Mesendoderm (in vitro differentiated cells): ENCODE measurements at regions not wholly inside any gene's neighbourhood (a gene's known extent, or its start where the extent isn't known, plus 50 kb on each side); places are given as distances from the start of the nearest gene placed in this dataset.
"Not testable (repeated sequence)": the region's sequence is repeated elsewhere in the genome, so short reads cannot be mapped to it uniquely, and the experiment has no call there.

ENCODE experiments used
- DNase-seq: peaks from one replicate; pipeline ENCODE4 v3.0.0; 2013
- H2AK5ac ChIP-seq: 2 replicates; pipeline ENCODE4 v1.6.1; 2013; ENCODE audit warnings: low read length, inconsistent platforms
- H2BK120ac ChIP-seq: 2 replicates; pipeline ENCODE4 v1.6.1; 2013; ENCODE audit warnings: low read depth, mild to moderate bottlenecking, low read length, moderate library complexity, mixed read lengths
- H2BK15ac ChIP-seq: replicated peaks from 2 replicates; pipeline ENCODE4 v1.6.1; 2013; ENCODE audit warnings: low read depth, mild to moderate bottlenecking, moderate library complexity
- H2BK5ac ChIP-seq: 2 replicates; pipeline ENCODE4 v1.6.1; 2013; ENCODE audit warnings: low read length, inconsistent platforms
- H3K18ac ChIP-seq: 2 replicates; pipeline ENCODE4 v1.6.1; 2013; ENCODE audit warnings: mild to moderate bottlenecking, low read length, mixed read lengths
- H3K23ac ChIP-seq: one replicate; pipeline ENCODE4 v1.6.1; 2013; ENCODE audit warnings: low read length
- H3K27ac ChIP-seq: 2 replicates; pipeline ENCODE4 v1.5.1; 2013; ENCODE audit warnings: low read depth, mild to moderate bottlenecking, inconsistent platforms, low read length, moderate library complexity
- H3K27me3 ChIP-seq: 2 replicates; pipeline ENCODE4 v1.6.1; 2013; ENCODE audit warnings: low read length, control low read depth, mild to moderate bottlenecking, inconsistent platforms; ENCODE audit not compliant: insufficient read depth, poor library complexity
- H3K36me3 ChIP-seq: 2 replicates; pipeline ENCODE4 v1.6.1; 2013; ENCODE audit warnings: low read length, inconsistent platforms; ENCODE audit not compliant: control insufficient read depth, insufficient read depth
- H3K4ac ChIP-seq: one replicate; pipeline ENCODE4 v1.6.1; 2013; ENCODE audit warnings: low read depth, mild to moderate bottlenecking, low read length, moderate library complexity
- H3K4me1 ChIP-seq: 2 replicates; pipeline ENCODE4 v1.6.1; 2013; ENCODE audit warnings: low read depth, low read length, inconsistent platforms; ENCODE audit not compliant: control insufficient read depth
- H3K4me2 ChIP-seq: 2 replicates; pipeline ENCODE4 v1.6.1; 2013; ENCODE audit warnings: low read length
- H3K4me3 ChIP-seq: 2 replicates; pipeline ENCODE4 v1.5.1; 2013; ENCODE audit warnings: mild to moderate bottlenecking, low read length
- H3K56ac ChIP-seq: one replicate; pipeline ENCODE4 v1.6.1; 2013; ENCODE audit warnings: low read length
- H3K79me1 ChIP-seq: 2 replicates; pipeline ENCODE4 v1.6.1; 2013; ENCODE audit warnings: low read length, inconsistent platforms
- H3K79me2 ChIP-seq: 2 replicates; pipeline ENCODE4 v1.6.1; 2013; ENCODE audit warnings: mild to moderate bottlenecking, low read length; ENCODE audit not compliant: control insufficient read depth, insufficient read depth
- H3K9ac ChIP-seq: 2 replicates; pipeline ENCODE4 v1.6.1; 2013; ENCODE audit warnings: low read length, inconsistent platforms
- H4K5ac ChIP-seq: one replicate; pipeline ENCODE4 v1.6.1; 2013; ENCODE audit warnings: low read length
- H4K8ac ChIP-seq: one replicate; pipeline ENCODE4 v1.6.1; 2013; ENCODE audit warnings: low read depth, mild to moderate bottlenecking, control low read depth, low read length, moderate library complexity
- WGBS: extraction: QIAGEN DNeasy Blood & Tissue Kit; methylation state at CpG from one replicate; pipeline ENCODE4 v1.1.7; 2013; ENCODE audit warnings: low lambda C conversion rate, missing lambda C conversion rate; ENCODE audit not compliant: insufficient coverage; ENCODE audit errors: extremely low coverage; 5-methylcytosine and 5-hydroxymethylcytosine counted together

GRCh38 chr5:110834933-110835332, 96.1 kb downstream of the SLC25A46 start:
- H3K4me1 ChIP-seq, H2BK120ac ChIP-seq, H4K8ac ChIP-seq, DNase-seq, H3K23ac ChIP-seq, H3K4me2 ChIP-seq, H2BK5ac ChIP-seq, H3K36me3 ChIP-seq, H3K56ac ChIP-seq, H3K27me3 ChIP-seq, H2AK5ac ChIP-seq, H3K4ac ChIP-seq, H3K18ac ChIP-seq, H2BK15ac ChIP-seq, H3K79me2 ChIP-seq, H3K4me3 ChIP-seq, H4K5ac ChIP-seq, H3K27ac ChIP-seq, H3K79me1 ChIP-seq, H3K9ac ChIP-seq: not testable (repeated sequence)
- no CpG with 5 or more reads among the region's 4 CpGs for WGBS

- H2BK15ac ChIP-seq: no peak overlapping the region
- H3K56ac ChIP-seq: no peak overlapping the region
- H3K23ac ChIP-seq: no peak overlapping the region
- H2BK5ac ChIP-seq: no peak overlapping the region
- H3K4me1 ChIP-seq: no peaks in the 10 kb centered on the region
- DNase-seq: no peak
- no peaks in the 10 kb centered on the region for H3K79me2 ChIP-seq
- no peak overlapping the region for H3K4me3 ChIP-seq
- no peak overlapping the region for H3K4me2 ChIP-seq
- H3K27ac ChIP-seq: no peak overlapping the region
- no peaks in the 10 kb centered on the region for H3K79me1 ChIP-seq
- H4K8ac ChIP-seq: no peak overlapping the region
- H3K18ac ChIP-seq: no peak overlapping the region
- no CpG with 5 or more reads among the region's 1 CpG for WGBS
- H3K9ac ChIP-seq: no peak overlapping the region
- H4K5ac ChIP-seq: no peak overlapping the region
- H2BK120ac ChIP-seq: no peak overlapping the region
- H3K4ac ChIP-seq: no peak overlapping the region
- no peaks in the 10 kb centered on the region for H3K27me3 ChIP-seq
- no peaks in the 10 kb centered on the region for H3K36me3 ChIP-seq
- H2AK5ac ChIP-seq: no peak overlapping the region
These were observed 98.0 kb downstream of the SLC25A46 start for GRCh38 chr5:110836851-110837250.

GRCh38 chr5:110838357-110838756, 99.5 kb downstream of the SLC25A46 start:
- H3K4me1 ChIP-seq, H3K79me1 ChIP-seq, H3K18ac ChIP-seq, H3K4ac ChIP-seq, H2BK120ac ChIP-seq, H3K27ac ChIP-seq, H4K8ac ChIP-seq, H3K56ac ChIP-seq, H3K36me3 ChIP-seq, H3K9ac ChIP-seq, H3K4me2 ChIP-seq, H2BK15ac ChIP-seq, H2AK5ac ChIP-seq, H3K79me2 ChIP-seq, DNase-seq, H3K4me3 ChIP-seq, H3K23ac ChIP-seq, H4K5ac ChIP-seq, H3K27me3 ChIP-seq, H2BK5ac ChIP-seq: not testable (repeated sequence)
- WGBS: no CpG with 5 or more reads among the region's 3 CpGs

DNA sequence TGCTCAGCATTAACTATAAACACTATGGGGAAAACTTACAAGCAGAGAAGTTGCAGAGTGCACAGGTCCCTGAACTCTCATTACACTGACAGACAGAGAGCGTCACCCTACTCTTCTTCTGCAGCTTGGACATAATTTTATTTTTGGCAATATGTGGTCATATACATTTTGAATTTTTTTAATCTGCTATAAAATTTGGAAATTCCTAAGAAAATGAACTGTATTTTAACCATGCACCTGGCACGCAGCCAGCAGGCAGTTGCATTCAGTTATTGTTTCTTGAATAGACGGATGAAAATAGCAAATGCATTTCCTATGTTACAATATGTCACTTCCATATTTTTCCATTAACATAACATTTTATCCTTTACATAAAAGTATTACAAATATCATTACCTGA, 100.2 kb downstream of the SLC25A46 start:
- Histone ChIP-seq H3K56ac (no peak overlapping the region), H3K4ac (no peak overlapping the region), H3K23ac (no peak overlapping the region), H3K4me2 (no peak overlapping the region), H4K8ac (no peak overlapping the region), H3K4me1 (no peaks in the 10 kb centered on the region), H3K79me1 (no peaks in the 10 kb centered on the region), H3K79me2 (no peaks in the 10 kb centered on the region), H3K18ac (no peak overlapping the region), H3K36me3 (no peaks in the 10 kb centered on the region), H2BK15ac (no peak overlapping the region), H2BK5ac (no peak overlapping the region), H3K4me3 (no peak overlapping the region), H3K9ac (no peak overlapping the region), H2BK120ac (no peak overlapping the region), H2AK5ac (no peak overlapping the region), H3K27me3 (no peaks in the 10 kb centered on the region), H3K27ac (no peak overlapping the region), H4K5ac (no peak overlapping the region)
- DNase-seq: no peak
- no CpG with 5 or more reads among the region's 3 CpGs for WGBS

DNA sequence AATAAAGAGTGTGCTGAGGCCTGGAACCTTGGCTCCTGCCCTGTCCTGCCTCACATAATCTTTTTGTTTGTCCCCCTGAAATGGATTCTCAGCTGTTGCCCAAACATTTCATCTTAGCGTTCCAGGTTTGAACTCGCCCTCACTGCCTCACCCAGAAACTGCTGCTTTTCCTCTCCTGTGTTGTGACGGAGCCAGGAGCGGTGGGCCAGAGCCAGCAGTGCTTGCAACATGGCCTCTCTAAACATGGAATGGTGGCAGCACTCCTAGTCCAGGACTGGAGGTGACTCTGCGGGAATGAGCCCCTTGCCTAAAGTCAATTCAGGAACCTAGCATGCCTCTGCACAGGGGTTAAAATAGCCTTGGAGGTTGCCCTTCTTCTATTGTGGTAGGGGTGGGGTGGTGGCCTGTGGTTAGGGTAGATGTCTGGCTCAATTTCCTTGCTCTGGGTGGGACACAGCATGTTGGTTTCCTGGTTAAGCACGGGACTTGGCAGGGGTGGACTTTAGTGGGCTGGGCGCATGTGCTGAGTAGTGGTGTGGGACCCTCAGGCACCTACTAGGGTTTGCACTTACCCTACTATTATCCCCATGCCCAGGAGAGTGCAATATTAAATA, 101.6 kb downstream of the SLC25A46 start:
- Histone ChIP-seq H3K4me3 (no peak overlapping the region), H2AK5ac (no peak overlapping the region), H3K23ac (no peak overlapping the region), H3K4me1 (no peaks in the 10 kb centered on the region), H3K4ac (no peak overlapping the region), H4K5ac (no peak overlapping the region), H2BK15ac (no peak overlapping the region), H3K79me2 (no peaks in the 10 kb centered on the region), H3K27ac (no peak overlapping the region), H3K79me1 (no peaks in the 10 kb centered on the region), H3K27me3 (no peaks in the 10 kb centered on the region), H3K56ac (no peak overlapping the region), H3K36me3 (no peaks in the 10 kb centered on the region), H3K9ac (no peak overlapping the region), H2BK120ac (no peak overlapping the region), H4K8ac (no peak overlapping the region), H3K18ac (no peak overlapping the region), H2BK5ac (no peak overlapping the region), H3K4me2 (no peak overlapping the region)
- no CpG with 5 or more reads among the region's 7 CpGs for WGBS
- no peak for DNase-seq

GRCh38 chr5:110841137-110841536, 102.3 kb downstream of the SLC25A46 start:
- Histone ChIP-seq H2AK5ac (no peak overlapping the region), H3K4ac (no peak overlapping the region), H4K5ac (no peak overlapping the region), H3K79me2 (no peaks in the 10 kb centered on the region), H3K9ac (no peak overlapping the region), H3K4me2 (no peak overlapping the region), H3K36me3 (no peaks in the 10 kb centered on the region), H3K18ac (no peak overlapping the region), H3K4me3 (no peak overlapping the region), H3K79me1 (no peaks in the 10 kb centered on the region), H2BK5ac (no peak overlapping the region), H3K27me3 (no peaks in the 10 kb centered on the region), H3K4me1 (no peaks in the 10 kb centered on the region), H3K56ac (no peak overlapping the region), H2BK15ac (no peak overlapping the region), H3K23ac (no peak overlapping the region), H2BK120ac (no peak overlapping the region), H3K27ac (no peak overlapping the region), H4K8ac (no peak overlapping the region)
- no peak for DNase-seq
- WGBS: no CpG with 5 or more reads among the region's 2 CpGs
